MCF 10A (cell line): ENCODE measurements at regions not wholly inside any gene's neighbourhood (a gene's known extent, or its start where the extent isn't known, plus 50 kb on each side); places are given as distances from the start of the nearest gene placed in this dataset.

Experiments used
- BruUV-seq: library from RNA; stranded (reverse); fragments of 400-500 nt; replicated peaks from 2 replicates; lab custom pipeline; 2021; lab: Mats Ljungman, UMichigan
- CTCF ChIA-PET: fragments of 300-600 bp; sonication (Branson Sonifier 250); formaldehyde crosslinking; extraction: SDS; loops from one replicate; lab custom pipeline; 2021; ENCODE audit warnings: antibody characterized with exemption, inconsistent platforms; lab: Yijun Ruan, JAX
- POLR2A ChIA-PET: fragments of 300-600, 350-650 bp; sonication (Branson Sonifier 250); formaldehyde crosslinking; extraction: SDS; loops from one replicate; lab custom pipeline; 2020; ENCODE audit warnings: antibody characterized with exemption, inconsistent platforms; lab: Yijun Ruan, JAX
- DNase-seq: peaks from one replicate; pipeline ENCODE4 v3.0.0-alpha.2; 2018; ENCODE audit not compliant: unreplicated experiment
- H3K27ac Mint-ChIP-seq: one replicate; pipeline ENCODE4 v1.8.0; 2022; ENCODE audit warnings: mild to moderate bottlenecking, low read depth, mixed read lengths; ENCODE audit not compliant: unreplicated experiment
- H3K27me3 Mint-ChIP-seq: one replicate; pipeline ENCODE4 v1.8.0; 2022; ENCODE audit warnings: mixed read lengths; ENCODE audit not compliant: insufficient read depth, unreplicated experiment
- H3K36me3 Mint-ChIP-seq: one replicate; pipeline ENCODE4 v1.8.0; 2022; ENCODE audit warnings: mild to moderate bottlenecking, moderate library complexity, mixed read lengths; ENCODE audit not compliant: insufficient read depth, unreplicated experiment
- H3K4me1 Mint-ChIP-seq: one replicate; pipeline ENCODE4 v1.8.0; 2022; ENCODE audit warnings: mixed read lengths; ENCODE audit not compliant: insufficient read depth, unreplicated experiment
- H3K4me3 Mint-ChIP-seq: one replicate; pipeline ENCODE4 v1.8.0; 2022; ENCODE audit warnings: mild to moderate bottlenecking, moderate library complexity, mixed read lengths; ENCODE audit not compliant: unreplicated experiment
- H3K9me3 Mint-ChIP-seq: one replicate; pipeline ENCODE4 v1.8.0; 2022; ENCODE audit warnings: mixed read lengths; ENCODE audit not compliant: unreplicated experiment
- intact Hi-C: fragments of 100-400 bp; cut with micrococcal nuclease; formaldehyde crosslinking; loops from 2 replicates; pipeline ENCODE4 v1.14.1; 2022
- TF ChIP-seq, protein P1 (sequence below): fragments of 200-600 bp; IDR thresholded peaks from one replicate; pipeline ENCODE4 v1.8.0; 2022; ENCODE audit warnings: antibody characterized with exemption, mild to moderate bottlenecking; ENCODE audit not compliant: unreplicated experiment

DNA sequence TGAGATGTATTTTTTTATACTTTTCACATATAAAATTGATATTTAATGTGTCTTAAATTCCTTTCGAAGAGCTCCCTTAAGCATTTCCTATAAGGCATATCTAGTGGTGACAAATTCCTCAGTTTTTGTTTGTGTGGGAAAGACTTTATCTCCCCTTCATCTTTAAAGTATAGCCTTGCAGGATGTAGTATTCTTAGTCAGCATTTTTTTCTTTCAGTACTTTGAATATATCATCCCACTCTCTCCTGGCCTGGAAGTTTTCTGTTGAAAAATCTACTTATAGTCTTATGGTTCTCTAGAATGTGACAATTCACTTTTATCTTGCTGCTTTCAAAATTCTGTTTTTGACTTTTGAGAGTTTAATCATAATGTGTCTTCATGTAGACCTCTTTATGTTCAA is 95.2 kb downstream of the EDEM1 start:
- no peak for DNase-seq
- intact Hi-C loops = no loop called here
- no TSS peak for BruUV-seq
- H3K4me3 Mint-ChIP-seq = no peak overlapping the region
- no peaks in the 10 kb centered on the region for H3K36me3 Mint-ChIP-seq
- no peaks in the 10 kb centered on the region for H3K4me1 Mint-ChIP-seq
- TF ChIP-seq, protein P1, sequence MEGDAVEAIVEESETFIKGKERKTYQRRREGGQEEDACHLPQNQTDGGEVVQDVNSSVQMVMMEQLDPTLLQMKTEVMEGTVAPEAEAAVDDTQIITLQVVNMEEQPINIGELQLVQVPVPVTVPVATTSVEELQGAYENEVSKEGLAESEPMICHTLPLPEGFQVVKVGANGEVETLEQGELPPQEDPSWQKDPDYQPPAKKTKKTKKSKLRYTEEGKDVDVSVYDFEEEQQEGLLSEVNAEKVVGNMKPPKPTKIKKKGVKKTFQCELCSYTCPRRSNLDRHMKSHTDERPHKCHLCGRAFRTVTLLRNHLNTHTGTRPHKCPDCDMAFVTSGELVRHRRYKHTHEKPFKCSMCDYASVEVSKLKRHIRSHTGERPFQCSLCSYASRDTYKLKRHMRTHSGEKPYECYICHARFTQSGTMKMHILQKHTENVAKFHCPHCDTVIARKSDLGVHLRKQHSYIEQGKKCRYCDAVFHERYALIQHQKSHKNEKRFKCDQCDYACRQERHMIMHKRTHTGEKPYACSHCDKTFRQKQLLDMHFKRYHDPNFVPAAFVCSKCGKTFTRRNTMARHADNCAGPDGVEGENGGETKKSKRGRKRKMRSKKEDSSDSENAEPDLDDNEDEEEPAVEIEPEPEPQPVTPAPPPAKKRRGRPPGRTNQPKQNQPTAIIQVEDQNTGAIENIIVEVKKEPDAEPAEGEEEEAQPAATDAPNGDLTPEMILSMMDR = no peak
- no peaks in the 10 kb centered on the region for H3K9me3 Mint-ChIP-seq
- no peaks in the 10 kb centered on the region for H3K27me3 Mint-ChIP-seq
- no peak overlapping the region for H3K27ac Mint-ChIP-seq
- ChIA-PET POLR2A (no interaction called here), CTCF (no interaction called here)

DNA sequence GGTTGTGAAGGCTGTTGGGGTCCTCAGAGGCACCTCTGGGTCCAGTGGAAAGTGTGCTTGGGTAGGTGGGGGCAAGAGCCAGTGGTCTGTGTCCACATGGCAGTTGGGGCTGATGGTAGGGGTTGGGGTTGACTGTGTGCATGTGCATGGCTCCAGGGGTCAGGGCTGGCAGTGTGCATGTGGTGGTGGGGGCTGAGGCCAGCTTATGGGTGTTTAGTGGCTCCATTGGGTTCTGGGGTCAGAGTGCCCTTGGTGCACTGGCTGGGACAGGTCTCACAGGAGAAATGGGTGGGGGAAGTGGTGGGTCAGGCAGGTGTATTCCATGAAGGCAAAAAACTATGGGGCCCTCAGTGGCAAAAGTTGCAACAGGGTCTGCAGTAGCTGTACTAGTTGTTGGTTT is 97.9 kb downstream of the EDEM1 start:
- peaks cover 7% of the 10 kb centered on the region for H3K9me3 Mint-ChIP-seq
- H3K27ac Mint-ChIP-seq = no peak overlapping the region
- no peaks in the 10 kb centered on the region for H3K36me3 Mint-ChIP-seq
- no peak for DNase-seq
- H3K4me1 Mint-ChIP-seq = no peaks in the 10 kb centered on the region
- H3K4me3 Mint-ChIP-seq = no peak overlapping the region
- CTCF ChIA-PET = interaction anchor here (1.4 kb wide), 1 partner anchor 8 kb away, joined by 3 read pairs; no protein-coding TSS in a partner anchor
- no peaks in the 10 kb centered on the region for H3K27me3 Mint-ChIP-seq
- BruUV-seq = no TSS peak
- intact Hi-C loops = no loop called here
- POLR2A ChIA-PET = no interaction called here
- TF ChIP-seq, protein P1 = no peak

DNA sequence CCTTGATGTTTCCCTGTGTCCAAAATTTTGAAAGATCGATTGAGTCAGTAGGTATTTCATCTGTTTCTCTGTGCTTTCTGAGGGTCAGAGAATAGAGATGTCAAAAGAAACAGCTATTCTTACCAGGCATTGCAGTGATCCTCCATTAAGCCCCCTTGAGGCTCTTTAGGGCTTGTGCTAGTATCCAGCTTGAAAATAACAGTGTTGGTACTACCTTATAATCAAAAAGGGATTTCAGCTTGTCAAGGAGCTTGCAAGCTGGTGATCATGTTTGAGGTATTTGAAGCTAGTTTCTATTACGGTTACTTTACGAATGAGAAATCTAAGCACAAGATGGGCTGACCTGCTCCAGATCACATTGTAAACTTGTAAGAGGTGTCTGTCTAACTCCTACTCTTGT is 103.4 kb downstream of the EDEM1 start:
- BruUV-seq = no TSS peak
- Mint-ChIP-seq H3K9me3 (peaks cover 11% of the 10 kb centered on the region), H3K36me3 (no peaks in the 10 kb centered on the region), H3K27me3 (no peaks in the 10 kb centered on the region), H3K4me3 (no peak overlapping the region), H3K27ac (no peak overlapping the region), H3K4me1 (peaks cover 17% of the 10 kb centered on the region)
- ChIA-PET POLR2A (no interaction called here), CTCF (interaction anchor here (1.5 kb wide), 1 partner anchor 15 kb away, joined by 6 read pairs; no protein-coding TSS in a partner anchor)
- intact Hi-C loops = no loop called here
- TF ChIP-seq, protein P1 = no peak
- no peak for DNase-seq

DNA sequence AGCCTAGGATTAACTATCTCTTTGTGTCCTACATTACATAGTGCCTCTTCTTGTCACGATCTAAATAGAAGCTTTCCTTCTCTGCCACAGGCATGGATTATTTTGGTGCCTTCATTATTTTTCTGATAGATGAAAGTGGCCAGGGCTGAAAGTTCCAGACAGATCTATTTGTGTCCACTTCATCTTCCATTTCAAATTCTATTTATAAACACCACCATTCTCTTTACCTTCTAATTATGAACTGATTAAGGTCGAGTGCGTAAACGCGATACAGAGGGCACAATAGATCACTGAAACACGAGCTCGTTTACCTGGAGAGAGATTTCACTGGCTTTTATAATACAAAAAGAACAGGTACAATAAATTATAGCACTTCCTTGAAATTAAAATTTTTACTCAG is 105.0 kb downstream of the EDEM1 start:
- Mint-ChIP-seq H3K4me1 (peaks cover 17% of the 10 kb centered on the region), H3K27me3 (no peaks in the 10 kb centered on the region), H3K9me3 (peaks cover 14% of the 10 kb centered on the region), H3K27ac (no peak overlapping the region), H3K4me3 (no peak overlapping the region), H3K36me3 (no peaks in the 10 kb centered on the region)
- TF ChIP-seq, protein P1 = no peak
- BruUV-seq = no TSS peak
- ChIA-PET POLR2A (interaction anchor here (0.6 kb wide), 1 partner anchor 301 kb away, joined by 3 read pairs; no protein-coding TSS in a partner anchor), CTCF (interaction anchor here (0.7 to 1.5 kb wide), 6 partner anchors 14 to 401 kb away, joined by 3 to 6 read pairs (median 4); no protein-coding TSS in a partner anchor)
- intact Hi-C loops = no loop called here
- DNase-seq = no peak
